Neural cell (in vitro differentiated cells): ENCODE measurements at regions not wholly inside any gene's neighbourhood (a gene's known extent, or its start where the extent isn't known, plus 50 kb on each side); places are given as distances from the start of the nearest gene placed in this dataset.

Experiments used
- EZH2 ChIP-seq: fragments of 200-600, 300-800 bp; shearing (Covaris generic), sonication (generic); IDR thresholded peaks from 2 replicates; pipeline ENCODE4 v1.6.1; 2014; ENCODE audit warnings: antibody characterized with exemption, low read length, borderline replicate concordance, mild to moderate bottlenecking; ENCODE audit not compliant: insufficient read depth, poor library complexity, severe bottlenecking
- MXI1 ChIP-seq: fragments of 450-650 bp; conservative IDR thresholded peaks from 2 replicates; pipeline ENCODE4 v1.6.1; 2014; ENCODE audit warnings: antibody characterized with exemption, mild to moderate bottlenecking; ENCODE audit not compliant: poor library complexity, severe bottlenecking
- POLR2AphosphoS5 ChIP-seq: IDR thresholded peaks from 2 replicates; pipeline ENCODE4 v1.6.1; 2012
- RAD21 ChIP-seq: fragments of 450-650 bp; conservative IDR thresholded peaks from 2 replicates; pipeline ENCODE4 v1.6.1; 2014; ENCODE audit warnings: antibody characterized with exemption, mild to moderate bottlenecking, moderate library complexity
- SMC3 ChIP-seq: fragments of 450-650 bp; conservative IDR thresholded peaks from 2 replicates; pipeline ENCODE4 v1.6.1; 2014; ENCODE audit warnings: antibody characterized with exemption, mild to moderate bottlenecking, moderate library complexity; ENCODE audit not compliant: poor library complexity
- TF ChIP-seq, protein P1 (sequence below): fragments of 450-650 bp; IDR thresholded peaks from 2 replicates; pipeline ENCODE4 v1.5.1; 2014; ENCODE audit warnings: antibody characterized with exemption, mild to moderate bottlenecking, moderate library complexity; ENCODE audit not compliant: poor library complexity, severe bottlenecking

DNA sequence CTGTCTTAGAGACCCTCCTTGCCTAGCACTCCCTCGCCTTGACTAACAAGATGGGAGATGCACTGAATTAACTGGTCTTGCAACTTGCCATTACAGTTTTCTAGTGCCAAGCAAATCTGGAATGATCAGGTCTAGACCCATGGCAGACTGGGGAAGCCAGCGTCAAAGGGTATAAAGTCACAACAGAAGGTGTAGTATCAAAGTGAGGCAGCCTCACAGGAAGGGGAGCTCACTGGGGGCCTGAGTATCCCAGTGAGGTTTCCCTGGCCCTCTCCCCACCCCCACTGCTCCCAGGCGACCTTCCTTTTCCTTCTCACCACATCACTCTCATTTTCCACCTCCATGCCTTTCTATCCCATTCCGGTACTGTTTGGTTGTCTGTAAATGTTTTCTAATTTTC is 83.5 kb upstream of the DOCK9 start:
- TF ChIP-seq, protein P1, sequence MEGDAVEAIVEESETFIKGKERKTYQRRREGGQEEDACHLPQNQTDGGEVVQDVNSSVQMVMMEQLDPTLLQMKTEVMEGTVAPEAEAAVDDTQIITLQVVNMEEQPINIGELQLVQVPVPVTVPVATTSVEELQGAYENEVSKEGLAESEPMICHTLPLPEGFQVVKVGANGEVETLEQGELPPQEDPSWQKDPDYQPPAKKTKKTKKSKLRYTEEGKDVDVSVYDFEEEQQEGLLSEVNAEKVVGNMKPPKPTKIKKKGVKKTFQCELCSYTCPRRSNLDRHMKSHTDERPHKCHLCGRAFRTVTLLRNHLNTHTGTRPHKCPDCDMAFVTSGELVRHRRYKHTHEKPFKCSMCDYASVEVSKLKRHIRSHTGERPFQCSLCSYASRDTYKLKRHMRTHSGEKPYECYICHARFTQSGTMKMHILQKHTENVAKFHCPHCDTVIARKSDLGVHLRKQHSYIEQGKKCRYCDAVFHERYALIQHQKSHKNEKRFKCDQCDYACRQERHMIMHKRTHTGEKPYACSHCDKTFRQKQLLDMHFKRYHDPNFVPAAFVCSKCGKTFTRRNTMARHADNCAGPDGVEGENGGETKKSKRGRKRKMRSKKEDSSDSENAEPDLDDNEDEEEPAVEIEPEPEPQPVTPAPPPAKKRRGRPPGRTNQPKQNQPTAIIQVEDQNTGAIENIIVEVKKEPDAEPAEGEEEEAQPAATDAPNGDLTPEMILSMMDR: no peak
- no peak for TF ChIP-seq POLR2AphosphoS5
- TF ChIP-seq SMC3: no peak
- TF ChIP-seq EZH2: no peak
- TF ChIP-seq MXI1: no peak
- TF ChIP-seq RAD21: no peak
